ENCODE measurements at regions not wholly inside any gene's neighbourhood (a gene's known extent, or its start where the extent isn't known, plus 50 kb on each side); places are given as distances from the start of the nearest gene placed in this dataset.

DNA sequence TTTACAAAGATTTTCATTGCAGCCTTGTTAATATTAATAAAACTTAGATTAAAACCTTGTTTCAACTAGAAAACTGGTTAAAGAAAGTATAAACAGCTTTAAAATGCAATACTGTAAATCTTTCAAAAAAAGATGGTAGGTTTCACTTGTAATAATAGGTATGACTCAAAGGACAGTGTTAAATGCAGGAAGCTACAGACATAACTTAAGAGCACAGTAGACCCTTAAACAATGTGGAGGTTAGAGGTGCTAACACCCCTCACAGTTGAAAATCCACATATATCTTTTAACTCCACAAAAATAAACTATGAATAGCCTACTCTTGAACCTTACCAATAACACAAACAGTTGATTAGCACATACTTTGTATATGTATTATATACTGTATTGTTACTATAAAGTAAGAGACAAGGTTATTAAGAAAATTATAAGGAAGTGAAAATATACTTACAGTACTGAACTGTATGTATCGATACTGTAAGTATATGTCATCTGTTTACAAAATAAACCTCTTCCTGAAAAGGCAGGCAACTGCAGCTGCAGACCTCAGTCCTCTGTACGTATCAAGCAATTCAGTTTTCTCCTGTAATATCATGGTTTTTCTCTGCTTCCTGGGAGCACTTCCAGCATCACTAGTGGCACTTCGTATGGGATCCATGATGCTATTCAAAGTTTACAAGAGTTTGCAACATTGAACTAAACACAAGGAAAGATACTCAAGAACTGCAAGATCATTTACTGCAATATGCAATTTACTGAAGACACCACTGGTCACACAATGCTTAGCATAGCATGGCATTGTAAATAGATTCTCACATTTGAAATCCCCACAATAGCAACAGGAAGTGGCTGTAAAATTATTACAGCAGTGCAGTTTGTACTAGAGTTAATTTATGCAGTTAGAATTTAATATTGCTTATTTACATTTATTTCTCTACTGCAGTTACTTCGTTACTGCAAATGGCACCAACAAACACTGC is 610.5 kb upstream of the LRRTM4 start:
- Histone ChIP-seq H3K27me3 (no peaks in the 10 kb centered on the region), H3K9me3 (no peaks in the 10 kb centered on the region), H3K36me3 (no peaks in the 10 kb centered on the region), H3K27ac (no peak overlapping the region), H3K4me1 (no peaks in the 10 kb centered on the region), H3K4me3 (no peak overlapping the region)
- no peak for TF ChIP-seq POLR2A (IDR thresholded peaks at IDR 0.05)
- TF ChIP-seq, protein P1, sequence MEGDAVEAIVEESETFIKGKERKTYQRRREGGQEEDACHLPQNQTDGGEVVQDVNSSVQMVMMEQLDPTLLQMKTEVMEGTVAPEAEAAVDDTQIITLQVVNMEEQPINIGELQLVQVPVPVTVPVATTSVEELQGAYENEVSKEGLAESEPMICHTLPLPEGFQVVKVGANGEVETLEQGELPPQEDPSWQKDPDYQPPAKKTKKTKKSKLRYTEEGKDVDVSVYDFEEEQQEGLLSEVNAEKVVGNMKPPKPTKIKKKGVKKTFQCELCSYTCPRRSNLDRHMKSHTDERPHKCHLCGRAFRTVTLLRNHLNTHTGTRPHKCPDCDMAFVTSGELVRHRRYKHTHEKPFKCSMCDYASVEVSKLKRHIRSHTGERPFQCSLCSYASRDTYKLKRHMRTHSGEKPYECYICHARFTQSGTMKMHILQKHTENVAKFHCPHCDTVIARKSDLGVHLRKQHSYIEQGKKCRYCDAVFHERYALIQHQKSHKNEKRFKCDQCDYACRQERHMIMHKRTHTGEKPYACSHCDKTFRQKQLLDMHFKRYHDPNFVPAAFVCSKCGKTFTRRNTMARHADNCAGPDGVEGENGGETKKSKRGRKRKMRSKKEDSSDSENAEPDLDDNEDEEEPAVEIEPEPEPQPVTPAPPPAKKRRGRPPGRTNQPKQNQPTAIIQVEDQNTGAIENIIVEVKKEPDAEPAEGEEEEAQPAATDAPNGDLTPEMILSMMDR (IDR thresholded peaks at IDR 0.05) = no peak
- TF ChIP-seq POLR2AphosphoS5 (IDR thresholded peaks at IDR 0.05; ENCODE audit: insufficient read depth in 1 of 2, low read depth in 1 of 2) = no peak
- no peak for DNase-seq (ENCODE audit: extremely low spot score in 2 of 2)
- intact Hi-C loops (cut with DNase I) = no loop called here

DNA sequence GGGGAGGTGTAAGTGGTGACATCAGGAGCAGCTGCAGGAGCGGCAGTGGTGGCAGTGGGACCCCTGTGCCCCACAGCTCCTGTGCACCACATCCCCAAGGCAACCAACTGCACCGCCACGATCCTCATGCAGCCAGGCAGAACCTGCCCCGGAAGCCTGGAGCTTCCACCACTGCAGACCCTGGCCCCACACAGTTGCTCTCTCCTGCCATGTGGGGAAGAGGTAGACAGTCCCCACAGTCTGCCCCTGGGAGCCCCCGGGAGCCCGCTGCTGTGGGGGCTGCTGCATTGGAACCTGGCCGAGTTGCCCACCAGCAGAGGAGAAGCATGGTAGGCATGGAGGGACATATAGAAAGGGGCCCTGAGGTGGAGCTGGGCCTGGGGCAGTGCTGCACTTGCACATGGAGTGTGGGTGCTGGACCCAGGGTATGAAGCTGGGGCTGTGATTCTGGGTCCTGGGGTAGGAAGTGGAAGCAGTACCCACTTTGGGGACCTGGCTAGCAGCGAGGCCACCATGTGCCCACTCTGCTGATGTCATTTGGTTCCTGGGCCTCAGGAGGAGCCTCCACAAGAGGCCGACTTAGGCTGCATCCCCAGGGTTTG is 623.3 kb upstream of the LRRTM4 start:
- intact Hi-C loops (cut with DNase I) = no loop called here
- Histone ChIP-seq H3K27ac (no peak overlapping the region), H3K36me3 (no peaks in the 10 kb centered on the region), H3K9me3 (no peaks in the 10 kb centered on the region), H3K4me1 (no peaks in the 10 kb centered on the region), H3K27me3 (no peaks in the 10 kb centered on the region), H3K4me3 (no peak overlapping the region)
- TF ChIP-seq POLR2AphosphoS5 (IDR thresholded peaks at IDR 0.05; ENCODE audit: insufficient read depth in 1 of 2, low read depth in 1 of 2) = no peak
- DNase-seq (ENCODE audit: extremely low spot score in 2 of 2) = no peak

DNA sequence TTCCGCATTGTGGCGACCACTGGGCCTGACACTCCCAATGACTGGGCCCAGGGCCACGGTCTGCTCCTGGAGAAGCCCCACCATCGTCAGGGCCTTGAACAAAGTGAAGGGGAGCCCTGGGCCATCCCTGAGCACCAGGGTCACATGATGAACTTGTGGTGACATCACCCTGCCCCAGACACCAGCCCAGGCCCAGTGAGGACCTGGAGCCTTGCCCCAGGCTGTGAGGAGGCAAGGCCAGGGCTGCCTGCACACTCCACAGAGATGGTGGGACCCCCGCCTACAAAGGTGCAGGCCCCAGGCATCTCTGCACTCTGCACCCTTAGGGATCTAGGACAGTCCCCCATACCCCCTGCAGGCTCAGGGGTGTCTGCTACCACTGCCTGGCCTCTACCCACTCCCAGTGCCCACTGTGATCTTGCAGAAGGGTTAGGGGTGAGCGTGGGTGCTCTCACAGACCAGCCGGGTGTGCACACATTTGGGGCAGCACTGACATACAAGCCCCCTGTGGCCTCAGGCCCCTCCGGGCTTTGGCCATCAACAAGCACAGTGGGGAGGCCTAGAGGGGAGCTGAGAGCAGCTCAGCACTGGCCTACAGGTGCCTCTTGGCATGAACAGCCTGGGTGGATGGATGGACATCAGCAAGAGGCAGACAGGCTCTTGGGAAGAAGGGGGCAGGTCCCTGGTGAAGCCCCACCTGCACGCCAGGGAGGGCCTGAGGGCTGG is 624.0 kb upstream of the LRRTM4 start:
- TF ChIP-seq POLR2AphosphoS5 (IDR thresholded peaks at IDR 0.05; ENCODE audit: insufficient read depth in 1 of 2, low read depth in 1 of 2) (no peak), POLR2A (IDR thresholded peaks at IDR 0.05) (no peak)
- TF ChIP-seq, protein P1 (IDR thresholded peaks at IDR 0.05) = no peak
- no peaks in the 10 kb centered on the region for H3K9me3 ChIP-seq
- H3K36me3 ChIP-seq = no peaks in the 10 kb centered on the region
- intact Hi-C loops (cut with DNase I) = no loop called here
- H3K27me3 ChIP-seq = no peaks in the 10 kb centered on the region
- DNase-seq (ENCODE audit: extremely low spot score in 2 of 2) = no peak
- H3K4me3 ChIP-seq = no peak overlapping the region
- H3K27ac ChIP-seq = no peak overlapping the region
- no peaks in the 10 kb centered on the region for H3K4me1 ChIP-seq

DNA sequence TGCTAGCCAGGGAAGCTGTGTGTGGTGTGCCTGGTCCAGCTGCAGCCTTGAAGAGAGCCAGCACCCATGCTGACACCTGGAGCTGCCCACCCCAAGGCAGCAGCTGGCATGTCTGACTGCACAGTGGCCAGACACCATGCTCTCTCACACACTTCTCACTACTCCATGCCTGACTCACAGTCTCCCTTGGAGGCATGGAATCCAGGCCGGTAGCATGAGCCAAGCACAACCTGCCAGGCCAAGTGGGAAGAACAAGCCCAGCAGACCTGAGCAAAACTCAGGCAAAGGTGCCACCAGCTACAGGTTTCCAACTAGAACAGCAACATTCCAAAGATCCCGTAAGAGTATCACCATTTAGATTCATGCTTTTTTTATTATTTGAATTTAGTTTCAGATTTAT is 625.3 kb upstream of the LRRTM4 start:
- H3K4me3 ChIP-seq = no peak overlapping the region
- intact Hi-C loops (cut with DNase I) = no loop called here
- no peaks in the 10 kb centered on the region for H3K27me3 ChIP-seq
- TF ChIP-seq, protein P1 (IDR thresholded peaks at IDR 0.05) = no peak
- TF ChIP-seq POLR2AphosphoS5 (IDR thresholded peaks at IDR 0.05; ENCODE audit: insufficient read depth in 1 of 2, low read depth in 1 of 2) (no peak), POLR2A (IDR thresholded peaks at IDR 0.05) (no peak)
- DNase-seq (ENCODE audit: extremely low spot score in 2 of 2) = no peak
- H3K36me3 ChIP-seq = no peaks in the 10 kb centered on the region
- H3K4me1 ChIP-seq = no peaks in the 10 kb centered on the region
- H3K9me3 ChIP-seq = no peaks in the 10 kb centered on the region
- H3K27ac ChIP-seq = no peak overlapping the region

DNA sequence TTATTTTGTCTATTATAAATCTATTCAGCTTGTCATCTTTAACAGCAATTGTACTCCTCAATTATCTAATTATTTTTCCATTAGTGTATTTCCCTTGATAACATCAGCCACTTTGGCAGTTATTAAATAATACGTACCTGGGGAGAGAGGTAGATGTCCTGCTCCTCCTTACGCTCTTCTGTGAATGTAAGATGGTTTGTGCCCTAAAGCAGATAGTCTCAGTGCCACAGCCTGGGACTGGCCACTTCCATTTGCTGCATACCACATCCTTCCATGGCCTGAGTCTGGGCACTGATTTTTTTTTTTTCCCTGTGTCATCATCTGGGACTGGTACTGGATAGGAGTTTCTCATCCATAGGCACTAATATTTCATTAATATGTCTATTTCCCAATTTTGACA is 632.4 kb upstream of the LRRTM4 start:
- H3K27ac ChIP-seq = no peak overlapping the region
- TF ChIP-seq, protein P1 (IDR thresholded peaks at IDR 0.05) = no peak
- TF ChIP-seq POLR2AphosphoS5 (IDR thresholded peaks at IDR 0.05; ENCODE audit: insufficient read depth in 1 of 2, low read depth in 1 of 2) (no peak), POLR2A (IDR thresholded peaks at IDR 0.05) (no peak)
- no peaks in the 10 kb centered on the region for H3K4me1 ChIP-seq
- no peaks in the 10 kb centered on the region for H3K9me3 ChIP-seq
- intact Hi-C loops (cut with DNase I) = no loop called here
- DNase-seq (ENCODE audit: extremely low spot score in 2 of 2) = no peak
- H3K4me3 ChIP-seq = no peak overlapping the region
- no peaks in the 10 kb centered on the region for H3K27me3 ChIP-seq
- no peaks in the 10 kb centered on the region for H3K36me3 ChIP-seq

All from vagina (tissue), 2 donors.